ENCODE measurements at regions not wholly inside any gene's neighbourhood (a gene's known extent, or its start where the extent isn't known, plus 50 kb on each side); places are given as distances from the start of the nearest gene placed in this dataset.

- no peak for DNase-seq
Measured at GRCh38 chr12:119245904-119246494, 67.3 kb downstream of the HSPB8 start.

GRCh38 chr12:119247007-119247719 lies 68.4 kb downstream of the HSPB8 start:
- no peak for DNase-seq

- no peak for DNase-seq
Measured at GRCh38 chr12:119247720-119248043, 69.0 kb downstream of the HSPB8 start.

- DNase-seq, result peak; percentile 4
Measured at GRCh38 chr12:119249383-119250155, 70.8 kb downstream of the HSPB8 start.

GRCh38 chr12:119255314-119255713 lies 76.6 kb downstream of the HSPB8 start:
- DNase-seq, result no peak

GRCh38 chr12:119258149-119258548 lies 76.4 kb upstream of the CCDC60 start:
- DNase-seq, result peak; percentile 22

- no peak for DNase-seq
Measured at GRCh38 chr12:119258556-119258955, 76.0 kb upstream of the CCDC60 start.

GRCh38 chr12:119259484-119259883 lies 75.0 kb upstream of the CCDC60 start:
- no peak for DNase-seq

- DNase-seq, result no peak
Measured at GRCh38 chr12:119262388-119262787, 72.1 kb upstream of the CCDC60 start.

GRCh38 chr12:119263466-119263865 lies 71.1 kb upstream of the CCDC60 start:
- DNase-seq, result no peak

GRCh38 chr12:119266963-119267362 lies 67.6 kb upstream of the CCDC60 start:
- no peak for DNase-seq

- DNase-seq, result no peak
Measured at GRCh38 chr12:119274636-119275065, 59.9 kb upstream of the CCDC60 start.

- no peak for DNase-seq
Measured at GRCh38 chr12:119283310-119283709, 51.2 kb upstream of the CCDC60 start.
